Heart right ventricle (tissue), 16 donors: ENCODE measurements at regions not wholly inside any gene's neighbourhood (a gene's known extent, or its start where the extent isn't known, plus 50 kb on each side); places are given as distances from the start of the nearest gene placed in this dataset.

Experiments used
- ATAC-seq, 8 donors: fragments of 200-7000 bp; cut with Tn5 transposase; one replicate each; pipeline ENCODE4 v1.9.1; 2020; ENCODE audit warnings: mild to moderate bottlenecking in 8 of 8, moderate library complexity in 8 of 8, moderate number of reproducible peaks in 1 of 8
- DNase-seq, 2 donors: peaks; one replicate each; pipeline ENCODE4 v3.0.0-alpha.2; 2020
- H3K27ac ChIP-seq, 10 donors: fragments of 200-600 bp; sonication (generic) in 2 of 10; one replicate each; pipeline versions ENCODE4 v1.5.0 to v1.8.0; 2020 to 2022; ENCODE audit warnings: mild to moderate bottlenecking in 3 of 10
- H3K27me3 ChIP-seq, 7 donors: fragments of 200-600 bp; one replicate each; pipeline ENCODE4 v1.8.0; 2021 to 2022; ENCODE audit warnings: mild to moderate bottlenecking in 2 of 7
- H3K36me3 ChIP-seq, 9 donors: fragments of 200-600 bp; sonication (generic) in 1 of 9; one replicate each; pipeline versions ENCODE4 v1.5.0 to v1.8.0; 2020 to 2022; ENCODE audit warnings: mild to moderate bottlenecking in 2 of 9
- H3K4me1 ChIP-seq, 9 donors: fragments of 200-600 bp; sonication (generic) in 1 of 9; one replicate each; pipeline versions ENCODE4 v1.5.0 to v1.8.0; 2020 to 2022; ENCODE audit warnings: mild to moderate bottlenecking in 4 of 9
- H3K4me3 ChIP-seq, 10 donors: fragments of 200-600 bp; sonication (generic) in 2 of 10; one replicate each; pipeline versions ENCODE4 v1.5.0 to v1.8.0; 2020 to 2022; ENCODE audit warnings: mild to moderate bottlenecking in 7 of 10, moderate library complexity in 2 of 10
- H3K9me3 ChIP-seq, 11 donors: fragments of 200-600 bp in 10 of 11; sonication (generic) in 2 of 11; one replicate each; pipeline versions ENCODE4 v1.5.0 to v1.8.0; 2013 to 2022; ENCODE audit warnings: mild to moderate bottlenecking in 2 of 11, control low read depth in 1 of 11, moderate library complexity in 1 of 11
- CTCF ChIP-seq, 9 donors: fragments of 200-600 bp; sonication (generic) in 2 of 9; IDR thresholded peaks; one replicate each; pipeline versions ENCODE4 v1.5.0 to v1.8.0; 2021 to 2022; ENCODE audit warnings: antibody characterized with exemption in 9 of 9, mild to moderate bottlenecking in 5 of 9, moderate library complexity in 1 of 9
- WGBS, 2 donors: extraction: QIAGEN DNeasy Blood & Tissue Kit; methylation state at CpG; one replicate each; pipeline ENCODE4 v1.1.7; 2013; ENCODE audit warnings: inconsistent platforms in 1 of 2; 5-methylcytosine and 5-hydroxymethylcytosine counted together
- intact Hi-C, 10 donors: fragments of 100-400 bp; cut with DNase I; formaldehyde crosslinking; loops; one replicate each; pipeline versions ENCODE4 v1.11.1 to v1.14.2; 2022
- donor health status: Arrhythmogenic right ventricular cardiomyopathy.
- donor health status: ischemic (EF 13 %, LVEDD 7.1; RV severe dilation, severe dysfunction).
- donor health status: healthy with polysubstance abuse.
- donor health status: DM: no; HTN: yes; CAD: no.
- donor health status: DM: no; HTN: no; CAD: no.
- donor health status: ischemic (EF 25% LVEDD 6.9; RV normal size, moderate dysfunction).
- donor health status: ischemic (EF 25% LVEDD 5.7; RV mildly dilated, moderate dysfunction).
- donor health status: healthy.
- donor health status: DM: yes; HTN: yes; CAD: no.
- donor health status: Ischemic cardiomyopathy.
- donor health status: ischemic (EF 35%, LVEDD 5.7; RV mildly dilated, moderate dysfunction).
- donor health status: nonischemic (EF 11% LVEDD 7.7; RV severe dilation, severe dysfunction).
- donor health status: DM: yes; HTN: yes; CAD: no.
- donor health status: PGD.
- donor health status: ischemic (EF 29% LVEDD 5.4; RV normal size, mild dysfunction).
- donor health status: nonischemic (EF 23%, LVEDD 6.1; RV moderate dilation, normal function).

- ATAC-seq (no peak), DNase-seq (no peak)
- Histone ChIP-seq H3K4me3 (no peak overlapping the region), H3K9me3 (peaks cover 0 to 24% (median 0%) of the 10 kb centered on the region in 11 donors), H3K27ac (no peak overlapping the region), H3K36me3 (no peaks in the 10 kb centered on the region), H3K4me1 (no peaks in the 10 kb centered on the region), H3K27me3 (no peaks in the 10 kb centered on the region)
- intact Hi-C loops, result no loop called here
- WGBS, 2 donors, result 88 to 98% methylated on average over 1 of the region's 1 CpG
- no peak for TF ChIP-seq CTCF (IDR thresholded peaks at IDR 0.05)
Measured at GRCh38 chr2:142307086-142307485, 176.3 kb upstream of the LRP1B start.

GRCh38 chr2:142306131-142306530 is 175.3 kb upstream of the LRP1B start:
- H3K36me3 ChIP-seq, result no peaks in the 10 kb centered on the region
- ATAC-seq, result no peak
- no peak overlapping the region for H3K27ac ChIP-seq
- DNase-seq, result no peak
- no peaks in the 10 kb centered on the region for H3K27me3 ChIP-seq
- intact Hi-C loops, result no loop called here
- H3K4me1 ChIP-seq, result no peaks in the 10 kb centered on the region
- no peak for TF ChIP-seq CTCF (IDR thresholded peaks at IDR 0.05)
- H3K4me3 ChIP-seq, result no peak overlapping the region
- H3K9me3 ChIP-seq, result peaks cover 0 to 15% (median 0%) of the 10 kb centered on the region in 11 donors

- no peak for ATAC-seq
- intact Hi-C loops, result no loop called here
Measured at GRCh38 chr2:142300517-142300916, 169.7 kb upstream of the LRP1B start.

GRCh38 chr2:142299021-142299420 is 168.2 kb upstream of the LRP1B start:
- Histone ChIP-seq H3K4me3 (no peak overlapping the region), H3K36me3 (no peaks in the 10 kb centered on the region), H3K9me3 (peaks cover 0 to 3% (median 0%) of the 10 kb centered on the region in 11 donors), H3K27me3 (no peaks in the 10 kb centered on the region), H3K27ac (no peak overlapping the region), H3K4me1 (no peaks in the 10 kb centered on the region)
- ATAC-seq, result no peak
- DNase-seq, result no peak
- TF ChIP-seq CTCF (IDR thresholded peaks at IDR 0.05), result no peak
- intact Hi-C loops, result no loop called here

More at GRCh38 chr2:142300517-142300916, 169.7 kb upstream of the LRP1B start:
- no peak for TF ChIP-seq CTCF (IDR thresholded peaks at IDR 0.05)
- Histone ChIP-seq H3K27me3 (no peaks in the 10 kb centered on the region), H3K27ac (no peak overlapping the region), H3K9me3 (peaks cover 0 to 3% (median 0%) of the 10 kb centered on the region in 11 donors), H3K36me3 (no peaks in the 10 kb centered on the region), H3K4me3 (no peak overlapping the region), H3K4me1 (no peaks in the 10 kb centered on the region)
- no peak for DNase-seq

- H3K9me3 ChIP-seq, result peaks cover 0 to 3% (median 0%) of the 10 kb centered on the region in 11 donors
- DNase-seq (no peak), ATAC-seq (no peak)
- 70 to 75% methylated on average over 2 of the region's 2 CpGs for WGBS, 2 donors
- intact Hi-C loops, result no loop called here
- H3K27ac ChIP-seq, result no peak overlapping the region
- no peaks in the 10 kb centered on the region for H3K4me1 ChIP-seq
- H3K36me3 ChIP-seq, result no peaks in the 10 kb centered on the region
- H3K27me3 ChIP-seq, result no peaks in the 10 kb centered on the region
- no peak overlapping the region for H3K4me3 ChIP-seq
- TF ChIP-seq CTCF (IDR thresholded peaks at IDR 0.05), result no peak
Measured at GRCh38 chr2:142294225-142294624, 163.4 kb upstream of the LRP1B start.
